ENCODE measurements at regions not wholly inside any gene's neighbourhood (a gene's known extent, or its start where the extent isn't known, plus 50 kb on each side); places are given as distances from the start of the nearest gene placed in this dataset.

DNA sequence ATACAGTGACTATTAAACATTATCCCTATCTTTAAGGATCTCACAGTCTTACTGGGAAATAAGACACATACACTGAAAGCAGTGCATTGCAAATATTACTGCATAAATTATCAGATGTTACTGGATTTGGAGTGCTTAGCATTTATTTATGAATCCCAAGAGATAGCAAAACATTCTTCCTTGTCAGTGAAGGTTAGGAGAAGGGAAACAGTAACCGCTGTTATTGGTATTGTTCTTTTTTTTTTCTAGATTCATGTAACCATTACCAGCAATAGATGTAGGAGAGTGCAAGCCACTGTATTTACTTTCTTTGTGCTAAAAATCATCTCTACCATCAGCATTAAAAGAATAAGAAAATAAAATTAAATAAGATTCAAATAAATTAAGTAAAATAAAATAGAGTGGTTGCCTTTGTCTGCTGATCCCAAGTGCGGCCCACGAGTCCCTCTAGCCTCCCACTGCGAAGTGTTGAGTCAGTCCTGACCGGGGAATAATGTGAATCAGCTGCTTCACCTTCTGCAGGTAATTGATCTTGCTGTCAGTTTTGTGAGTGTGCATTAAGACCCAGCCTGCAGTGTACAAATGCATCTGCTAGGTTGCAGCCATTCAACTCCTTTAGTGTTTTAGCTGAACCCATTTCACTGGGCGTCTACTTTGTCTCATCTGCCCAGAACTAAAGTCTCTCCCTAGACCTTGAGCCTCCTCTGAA lies 1344.9 kb downstream of the GATA3 start:
- no peak for TF ChIP-seq POLR2A (IDR thresholded peaks at IDR 0.05; ENCODE audit: low read depth, low read length)
- TF ChIP-seq RB1 (IDR thresholded peaks at IDR 0.05; ENCODE audit: borderline replicate concordance), result no peak
- TF ChIP-seq SUZ12 (IDR thresholded peaks at IDR 0.05; ENCODE audit: unreplicated experiment), result no peak
- TF ChIP-seq, protein P1, sequence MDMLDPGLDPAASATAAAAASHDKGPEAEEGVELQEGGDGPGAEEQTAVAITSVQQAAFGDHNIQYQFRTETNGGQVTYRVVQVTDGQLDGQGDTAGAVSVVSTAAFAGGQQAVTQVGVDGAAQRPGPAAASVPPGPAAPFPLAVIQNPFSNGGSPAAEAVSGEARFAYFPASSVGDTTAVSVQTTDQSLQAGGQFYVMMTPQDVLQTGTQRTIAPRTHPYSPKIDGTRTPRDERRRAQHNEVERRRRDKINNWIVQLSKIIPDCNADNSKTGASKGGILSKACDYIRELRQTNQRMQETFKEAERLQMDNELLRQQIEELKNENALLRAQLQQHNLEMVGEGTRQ (IDR thresholded peaks at IDR 0.05; ENCODE audit: borderline replicate concordance, low read depth, low read length), result no peak
- no peak for TF ChIP-seq GATAD2B (conservative IDR thresholded peaks at IDR 0.05; ENCODE audit: low read depth)
- TF ChIP-seq, protein P2, sequence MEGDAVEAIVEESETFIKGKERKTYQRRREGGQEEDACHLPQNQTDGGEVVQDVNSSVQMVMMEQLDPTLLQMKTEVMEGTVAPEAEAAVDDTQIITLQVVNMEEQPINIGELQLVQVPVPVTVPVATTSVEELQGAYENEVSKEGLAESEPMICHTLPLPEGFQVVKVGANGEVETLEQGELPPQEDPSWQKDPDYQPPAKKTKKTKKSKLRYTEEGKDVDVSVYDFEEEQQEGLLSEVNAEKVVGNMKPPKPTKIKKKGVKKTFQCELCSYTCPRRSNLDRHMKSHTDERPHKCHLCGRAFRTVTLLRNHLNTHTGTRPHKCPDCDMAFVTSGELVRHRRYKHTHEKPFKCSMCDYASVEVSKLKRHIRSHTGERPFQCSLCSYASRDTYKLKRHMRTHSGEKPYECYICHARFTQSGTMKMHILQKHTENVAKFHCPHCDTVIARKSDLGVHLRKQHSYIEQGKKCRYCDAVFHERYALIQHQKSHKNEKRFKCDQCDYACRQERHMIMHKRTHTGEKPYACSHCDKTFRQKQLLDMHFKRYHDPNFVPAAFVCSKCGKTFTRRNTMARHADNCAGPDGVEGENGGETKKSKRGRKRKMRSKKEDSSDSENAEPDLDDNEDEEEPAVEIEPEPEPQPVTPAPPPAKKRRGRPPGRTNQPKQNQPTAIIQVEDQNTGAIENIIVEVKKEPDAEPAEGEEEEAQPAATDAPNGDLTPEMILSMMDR (IDR thresholded peaks at IDR 0.05 in 2 of 3, conservative IDR thresholded peaks at IDR 0.05 in 1 of 3; ENCODE audit: control insufficient read depth in 2 of 3, extremely low read depth in 1 of 3, insufficient read depth in 1 of 3, low read depth in 3 of 3, low read length in 3 of 3), result no peak
- TF ChIP-seq EZH2 (IDR thresholded peaks at IDR 0.05; ENCODE audit: borderline replicate concordance, control insufficient read depth, low read depth, low read length), result no peak
- TF ChIP-seq WRNIP1 (IDR thresholded peaks at IDR 0.05; ENCODE audit: borderline replicate concordance, low read depth, low read length), result no peak
- no peak for TF ChIP-seq NR2C1 (IDR thresholded peaks at IDR 0.05)
- no peak for TF ChIP-seq FOXK2 (IDR thresholded peaks at IDR 0.05)
- TF ChIP-seq SP1 (IDR thresholded peaks at IDR 0.05; ENCODE audit: low read depth, low read length), result no peak
- no peak for TF ChIP-seq CHD1 (IDR thresholded peaks at IDR 0.05; ENCODE audit: low read depth, low read length)
- no peak for TF ChIP-seq TAF1 (IDR thresholded peaks at IDR 0.05; ENCODE audit: borderline replicate concordance, low read depth, low read length)
